Stomach (tissue), 4 donors: ENCODE measurements at regions not wholly inside any gene's neighbourhood (a gene's known extent, or its start where the extent isn't known, plus 50 kb on each side); places are given as distances from the start of the nearest gene placed in this dataset.

ENCODE experiments used
- EP300 ChIP-seq: sonication (generic); formaldehyde crosslinking; IDR thresholded peaks from one replicate; pipeline ENCODE4 v1.6.1; 2017; ENCODE audit warnings: antibody characterized with exemption
- POLR2A ChIP-seq, 4 donors: fragments of 450-650 bp; IDR thresholded peaks; one replicate each; pipeline ENCODE4 v1.6.1; 2016; ENCODE audit warnings: antibody characterized with exemption in 4 of 4, control low read depth in 2 of 4, mild to moderate bottlenecking in 1 of 4, moderate library complexity in 1 of 4
- POLR2AphosphoS5 ChIP-seq, 3 donors: sonication (generic); formaldehyde crosslinking; IDR thresholded peaks; one replicate each; pipeline ENCODE4 v1.6.1; 2016; ENCODE audit warnings: antibody characterized with exemption in 3 of 3
- TF ChIP-seq, protein P1 (sequence below), 7 experiments: fragments of 450-650 bp in 4 of 7; fragments of 200-600 bp in 3 of 7; sonication (generic) in 3 of 7; IDR thresholded peaks; one replicate each; pipeline ENCODE4 v1.5.1; 2016 to 2019; ENCODE audit warnings: antibody characterized with exemption in 7 of 7, control low read depth in 2 of 7, mild to moderate bottlenecking in 1 of 7

DNA sequence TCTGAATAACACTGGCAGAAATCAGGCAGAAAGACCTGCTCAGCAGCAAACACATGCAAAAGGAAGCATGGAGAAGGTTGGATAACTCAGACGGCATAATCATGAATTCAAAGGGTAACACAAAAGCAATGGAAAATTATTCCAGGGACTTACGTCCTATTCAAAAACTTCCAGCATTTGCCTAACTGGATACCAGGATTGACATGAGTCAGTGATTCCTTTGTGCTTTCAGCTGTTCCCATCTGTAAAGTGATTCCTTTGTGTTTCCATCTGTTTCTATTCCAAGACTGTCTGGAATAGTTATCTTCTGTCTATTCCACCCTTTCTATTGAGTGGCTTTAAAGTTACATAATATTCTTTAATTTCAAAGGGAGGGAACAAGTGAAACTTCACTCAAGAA, 1361.7 kb upstream of the CDH9 start:
- TF ChIP-seq, protein P1, sequence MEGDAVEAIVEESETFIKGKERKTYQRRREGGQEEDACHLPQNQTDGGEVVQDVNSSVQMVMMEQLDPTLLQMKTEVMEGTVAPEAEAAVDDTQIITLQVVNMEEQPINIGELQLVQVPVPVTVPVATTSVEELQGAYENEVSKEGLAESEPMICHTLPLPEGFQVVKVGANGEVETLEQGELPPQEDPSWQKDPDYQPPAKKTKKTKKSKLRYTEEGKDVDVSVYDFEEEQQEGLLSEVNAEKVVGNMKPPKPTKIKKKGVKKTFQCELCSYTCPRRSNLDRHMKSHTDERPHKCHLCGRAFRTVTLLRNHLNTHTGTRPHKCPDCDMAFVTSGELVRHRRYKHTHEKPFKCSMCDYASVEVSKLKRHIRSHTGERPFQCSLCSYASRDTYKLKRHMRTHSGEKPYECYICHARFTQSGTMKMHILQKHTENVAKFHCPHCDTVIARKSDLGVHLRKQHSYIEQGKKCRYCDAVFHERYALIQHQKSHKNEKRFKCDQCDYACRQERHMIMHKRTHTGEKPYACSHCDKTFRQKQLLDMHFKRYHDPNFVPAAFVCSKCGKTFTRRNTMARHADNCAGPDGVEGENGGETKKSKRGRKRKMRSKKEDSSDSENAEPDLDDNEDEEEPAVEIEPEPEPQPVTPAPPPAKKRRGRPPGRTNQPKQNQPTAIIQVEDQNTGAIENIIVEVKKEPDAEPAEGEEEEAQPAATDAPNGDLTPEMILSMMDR (IDR thresholded peaks at IDR 0.05): no peak
- TF ChIP-seq POLR2AphosphoS5 (IDR thresholded peaks at IDR 0.05): no peak
- TF ChIP-seq EP300: no peak
- TF ChIP-seq POLR2A (IDR thresholded peaks at IDR 0.05): no peak
